ENCODE measurements at regions not wholly inside any gene's neighbourhood (a gene's known extent, or its start where the extent isn't known, plus 50 kb on each side); places are given as distances from the start of the nearest gene placed in this dataset.
"Not testable (repeated sequence)": the region's sequence is repeated elsewhere in the genome, so short reads cannot be mapped to it uniquely, and the experiment has no call there.

DNA sequence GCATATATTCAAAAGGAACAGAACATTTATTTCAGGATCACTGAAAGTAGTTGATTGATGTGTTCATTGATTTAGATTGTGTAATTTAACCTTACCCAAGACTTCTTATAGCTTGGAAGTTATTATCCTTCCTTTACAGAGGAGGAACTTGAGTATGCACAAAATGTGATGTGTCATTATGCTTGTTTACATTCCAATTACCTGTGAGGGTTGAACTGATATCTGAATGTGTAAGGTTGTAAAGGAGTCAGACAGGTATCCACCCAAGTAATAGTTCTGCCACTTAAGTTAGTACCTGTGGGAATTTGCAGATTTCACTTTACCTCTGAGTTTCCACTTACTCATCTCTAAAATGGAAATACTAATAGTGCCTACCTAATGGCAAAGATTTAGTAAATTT, 668.2 kb downstream of the DOK5 start:
- no peak for DNase-seq

GRCh38 chr20:55142932-55143331, 667.5 kb downstream of the DOK5 start:
- no peak for DNase-seq

GRCh38 chr20:55140631-55141030, 665.2 kb downstream of the DOK5 start:
- peak; percentile 74 for DNase-seq

GRCh38 chr20:55139173-55139765, 663.9 kb downstream of the DOK5 start:
- no peak for DNase-seq

- DNase-seq: no peak
Measured at GRCh38 chr20:55135923-55136322, 660.5 kb downstream of the DOK5 start.

GRCh38 chr20:55132523-55132922, 657.1 kb downstream of the DOK5 start:
- no peak for DNase-seq

GRCh38 chr20:55117577-55117976, 642.2 kb downstream of the DOK5 start:
- not testable (repeated sequence) for DNase-seq

DNA sequence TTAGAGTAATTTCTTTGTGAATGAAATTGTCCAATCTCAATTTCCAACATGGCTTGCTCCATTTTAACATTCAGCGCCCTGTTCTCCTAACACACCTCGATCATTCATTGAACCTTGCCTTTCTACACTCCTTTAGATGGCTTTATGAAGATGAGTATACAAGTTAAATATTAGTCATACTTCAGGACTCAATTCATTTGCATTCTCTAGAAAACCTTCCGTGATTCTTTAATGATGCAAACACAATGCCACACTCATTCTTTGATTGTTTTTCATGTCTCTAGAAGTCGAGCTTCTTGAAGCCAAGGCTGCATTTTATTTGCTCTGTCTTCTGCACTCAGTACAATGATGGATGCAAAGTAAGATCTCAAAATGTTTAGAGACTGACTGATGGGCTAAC, 641.2 kb downstream of the DOK5 start:
- no peak for DNase-seq

DNA sequence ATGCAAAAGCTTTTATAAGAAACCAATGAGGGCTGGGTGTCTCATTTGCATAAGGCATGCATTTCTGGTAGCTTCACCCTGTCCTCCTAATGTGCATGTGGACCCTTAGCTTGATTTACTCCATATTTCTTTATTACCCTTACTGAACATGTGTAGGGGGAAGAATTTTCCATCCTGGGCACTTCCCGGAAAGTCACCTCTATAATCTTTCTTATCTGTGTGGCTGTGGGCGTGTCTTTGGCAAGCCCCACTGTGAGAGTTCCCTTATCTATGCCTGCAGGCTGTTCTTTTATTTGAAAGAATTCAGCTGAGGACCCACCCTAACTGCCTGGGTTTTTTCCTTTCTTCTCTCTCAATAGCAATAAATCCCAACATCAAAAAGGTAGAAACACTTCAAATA, 627.8 kb downstream of the DOK5 start:
- DNase-seq: no peak

GRCh38 chr20:55099251-55099650, 623.9 kb downstream of the DOK5 start:
- no peak for DNase-seq

DNA sequence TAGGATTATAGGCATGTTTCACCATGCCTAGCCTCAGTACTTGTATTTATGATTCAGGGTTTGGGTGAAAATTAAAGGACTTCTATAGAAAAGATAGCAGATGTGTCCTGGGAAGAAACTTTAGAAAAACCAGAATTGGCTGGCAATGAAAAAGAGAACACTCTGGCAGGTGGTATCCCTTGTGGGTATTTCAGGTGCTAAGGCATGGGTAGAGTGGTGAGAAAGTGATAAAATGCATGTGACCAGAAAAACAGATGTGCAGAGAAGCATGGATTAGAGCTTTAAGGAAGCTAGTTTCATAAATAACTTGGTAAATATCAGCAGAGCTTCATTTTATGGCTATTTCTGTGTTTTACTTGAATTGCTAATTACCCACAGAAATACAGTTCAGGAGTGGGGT, 622.2 kb downstream of the DOK5 start:
- no peak for DNase-seq

GRCh38 chr20:55095745-55096400, 620.5 kb downstream of the DOK5 start:
- peak; percentile 63 for DNase-seq

DNA sequence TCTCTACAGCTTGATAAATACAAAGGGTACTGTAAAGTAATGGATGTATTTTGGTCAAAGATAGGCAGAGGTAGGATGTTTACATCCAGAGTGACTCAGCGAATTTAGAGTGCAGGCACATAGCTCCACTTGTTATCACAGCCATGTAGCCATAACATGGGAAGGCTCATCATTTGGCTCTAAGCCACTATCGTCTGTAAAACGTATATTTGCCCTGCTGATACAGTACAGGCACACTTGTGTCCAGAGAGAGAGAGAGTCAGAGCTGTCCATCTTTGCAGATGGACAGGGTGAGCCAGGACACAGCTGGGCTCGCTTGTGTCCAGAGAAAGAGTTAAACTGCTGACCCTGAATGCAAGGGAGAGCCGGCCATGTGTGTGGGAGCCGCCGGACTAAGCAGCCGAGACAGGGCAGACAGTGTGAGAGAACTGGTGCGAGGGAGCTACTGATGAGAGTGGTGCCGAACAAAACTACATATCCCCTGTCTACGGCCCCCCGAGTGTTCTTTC, 619.0 kb downstream of the DOK5 start:
- DNase-seq: no peak

DNA sequence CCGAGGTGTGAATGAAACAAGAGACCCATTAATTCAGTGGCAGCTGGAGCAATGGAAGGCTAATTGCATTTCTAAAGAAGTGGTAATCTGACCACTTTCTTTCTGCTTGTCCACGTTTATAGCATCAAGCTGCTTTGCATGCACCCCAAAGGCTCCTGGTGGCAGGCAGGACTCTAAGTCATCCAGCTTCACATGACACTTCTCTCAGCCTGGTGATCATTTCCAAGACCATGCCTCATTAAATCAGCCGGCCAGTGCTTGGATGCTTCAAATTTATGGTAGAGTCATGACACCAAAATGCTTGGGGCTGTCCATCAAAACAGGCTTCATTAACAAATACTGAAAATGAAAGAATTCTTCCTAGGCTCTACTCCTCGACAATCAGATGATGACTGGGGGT, 614.9 kb downstream of the DOK5 start:
- no peak for DNase-seq

DNA sequence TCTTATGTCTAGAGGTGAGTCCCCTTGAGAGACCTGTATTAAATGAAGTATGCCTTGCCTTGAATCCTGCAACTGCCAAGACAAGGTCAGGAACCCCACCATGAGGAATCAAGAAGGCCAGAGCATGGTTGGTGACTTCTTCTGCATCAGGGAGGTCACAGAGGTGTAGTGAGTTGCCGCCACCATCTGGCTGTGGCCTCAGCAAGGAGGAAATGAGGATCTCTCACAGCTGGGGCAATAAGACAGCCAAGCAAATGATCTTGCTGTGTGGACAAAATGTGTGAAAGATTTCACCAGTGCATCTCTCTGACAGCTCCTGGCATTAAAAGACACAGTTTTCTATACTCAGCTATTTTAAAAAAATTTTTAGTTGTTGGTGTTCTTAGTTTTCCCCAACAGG, 611.0 kb downstream of the DOK5 start:
- DNase-seq: no peak

GRCh38 chr20:55079917-55080316, 604.5 kb downstream of the DOK5 start:
- DNase-seq: no peak

DNA sequence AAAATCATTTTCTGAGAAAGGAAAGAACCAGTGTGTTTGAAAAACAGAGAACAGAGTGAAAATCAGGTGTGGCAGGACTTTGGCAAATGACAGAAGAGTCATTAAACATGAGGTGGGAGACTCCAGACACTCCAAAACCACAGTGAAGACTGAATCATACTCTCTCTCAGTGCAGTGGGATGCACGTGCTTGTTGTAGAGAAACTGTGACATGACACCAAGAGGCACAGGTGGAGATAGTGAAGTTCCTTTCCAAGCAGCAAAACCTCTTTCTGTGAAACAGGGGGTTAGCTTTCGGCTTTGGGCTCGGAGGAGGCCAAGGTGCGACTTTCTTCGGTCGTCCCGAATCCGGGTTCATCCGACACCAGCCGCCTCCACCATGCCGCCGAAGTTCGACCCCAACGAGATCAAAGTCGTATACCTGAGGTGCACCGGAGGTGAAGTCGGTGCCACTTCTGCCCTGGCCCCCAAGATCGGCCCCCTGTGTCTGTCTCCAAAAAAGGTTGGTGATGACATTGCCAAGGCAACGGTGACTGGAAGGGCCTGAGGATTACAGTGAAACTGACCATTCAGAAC, 599.0 kb downstream of the DOK5 start:
- DNase-seq: not testable (repeated sequence)

- no peak for DNase-seq
Measured at GRCh38 chr20:55070001-55070400, 594.6 kb downstream of the DOK5 start.

- DNase-seq: no peak
Measured at GRCh38 chr20:55067158-55067825, 591.9 kb downstream of the DOK5 start.

GRCh38 chr20:55058938-55059337, 583.5 kb downstream of the DOK5 start:
- DNase-seq: no peak

- no peak for DNase-seq
Measured at GRCh38 chr20:55057779-55058415, 582.5 kb downstream of the DOK5 start.

DNA sequence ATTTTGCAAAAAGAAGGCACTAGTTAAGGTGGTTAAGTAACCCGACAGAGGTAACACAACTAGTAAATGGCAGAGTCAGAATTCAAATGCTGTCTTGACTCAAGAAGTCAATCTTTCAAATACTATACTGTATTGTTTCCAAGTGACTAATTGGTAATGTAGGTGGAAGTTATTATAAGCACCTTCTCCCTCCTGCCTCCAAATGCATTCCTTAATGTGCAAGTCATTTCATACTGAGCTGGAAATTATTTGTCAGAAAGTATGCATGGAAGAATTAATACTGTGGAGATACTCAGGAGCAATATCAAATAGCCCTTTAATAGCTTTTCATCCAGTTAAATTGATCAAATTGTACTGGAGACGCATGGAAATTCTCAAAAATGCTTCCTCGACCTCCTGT, 579.1 kb downstream of the DOK5 start:
- no peak for DNase-seq

DNA sequence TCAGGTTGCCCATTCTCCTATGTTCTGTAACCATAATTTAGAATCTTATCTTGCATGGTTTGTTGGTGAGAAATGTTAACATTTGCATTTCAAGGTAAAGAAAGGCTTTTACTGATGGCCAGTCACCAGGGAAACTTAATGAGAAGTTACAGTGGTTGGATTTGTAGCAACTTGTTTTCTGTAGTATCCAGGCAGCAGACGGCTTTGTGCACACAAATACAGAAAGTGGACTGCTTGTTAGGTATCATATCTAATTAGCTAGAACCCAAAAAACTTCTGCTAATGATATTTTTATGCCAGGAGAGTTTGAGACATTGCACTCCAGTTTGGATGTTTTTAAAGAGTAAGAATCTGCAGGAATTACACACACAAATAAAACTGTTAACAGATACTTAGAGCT, 578.0 kb downstream of the DOK5 start:
- no peak for DNase-seq

All from NCI-H774 (cell line).